Activated B cell treated with CpG ODN at 0.5 μM for 24 hours (primary cell): ENCODE measurements at regions not wholly inside any gene's neighbourhood (a gene's known extent, or its start where the extent isn't known, plus 50 kb on each side); places are given as distances from the start of the nearest gene placed in this dataset.

Experiments
- ATAC-seq: fragments of 200-7000 bp; cut with Tn5 transposase; one replicate; pipeline ENCODE4 v1.10.0; 2021; ENCODE audit warnings: low read depth, mild to moderate bottlenecking, moderate library complexity
- CTCF ChIA-PET: fragments of 350-600 bp; sonication (Branson Sonifier 250); formaldehyde crosslinking; loops from one replicate; lab custom pipeline; 2021; ENCODE audit warnings: antibody characterized with exemption; lab: Charles Lee
- POLR2A ChIA-PET: fragments of 350-600 bp; sonication (Branson Sonifier 250); formaldehyde crosslinking; loops from one replicate; lab custom pipeline; 2021; ENCODE audit warnings: antibody characterized with exemption; lab: Charles Lee
- DNase-seq: peaks from one replicate; pipeline ENCODE4 v3.0.0; 2022
- H3K27ac Mint-ChIP-seq: one replicate; pipeline ENCODE4 v1.8.0; 2020; ENCODE audit warnings: mixed read lengths
- H3K27me3 Mint-ChIP-seq: one replicate; pipeline ENCODE4 v1.8.0; 2021; ENCODE audit warnings: mixed read lengths
- H3K36me3 Mint-ChIP-seq: one replicate; pipeline ENCODE4 v1.8.0; 2021; ENCODE audit warnings: low read depth, mixed read lengths
- H3K4me1 Mint-ChIP-seq: one replicate; pipeline ENCODE4 v1.8.0; 2021; ENCODE audit warnings: mixed read lengths
- H3K4me3 Mint-ChIP-seq: one replicate; pipeline ENCODE4 v1.8.0; 2020; ENCODE audit warnings: mild to moderate bottlenecking, mixed read lengths
- H3K9me3 Mint-ChIP-seq: one replicate; pipeline ENCODE4 v1.8.0; 2020; ENCODE audit warnings: mixed read lengths
- intact Hi-C: fragments of 100-400 bp; cut with micrococcal nuclease; formaldehyde crosslinking; loops from one replicate; pipeline ENCODE4 v1.15.1; 2024
- TF ChIP-seq, protein P1 (sequence below): fragments of 200-600 bp; IDR thresholded peaks from one replicate; pipeline ENCODE4 v1.8.0; 2022; ENCODE audit warnings: antibody characterized with exemption, mild to moderate bottlenecking

GRCh38 chr9:26231391-26231790 is 553.1 kb upstream of the TUSC1 start:
- Mint-ChIP-seq H3K4me3 (no peak overlapping the region), H3K27ac (no peak overlapping the region), H3K36me3 (no peaks in the 10 kb centered on the region), H3K9me3 (peaks cover 6% of the 10 kb centered on the region), H3K4me1 (no peaks in the 10 kb centered on the region), H3K27me3 (no peaks in the 10 kb centered on the region)
- intact Hi-C loops, result no loop called here
- ATAC-seq (no peak), DNase-seq (no peak)
- CTCF ChIA-PET, result no interaction called here
- POLR2A ChIA-PET, result no interaction called here
- TF ChIP-seq, protein P1, sequence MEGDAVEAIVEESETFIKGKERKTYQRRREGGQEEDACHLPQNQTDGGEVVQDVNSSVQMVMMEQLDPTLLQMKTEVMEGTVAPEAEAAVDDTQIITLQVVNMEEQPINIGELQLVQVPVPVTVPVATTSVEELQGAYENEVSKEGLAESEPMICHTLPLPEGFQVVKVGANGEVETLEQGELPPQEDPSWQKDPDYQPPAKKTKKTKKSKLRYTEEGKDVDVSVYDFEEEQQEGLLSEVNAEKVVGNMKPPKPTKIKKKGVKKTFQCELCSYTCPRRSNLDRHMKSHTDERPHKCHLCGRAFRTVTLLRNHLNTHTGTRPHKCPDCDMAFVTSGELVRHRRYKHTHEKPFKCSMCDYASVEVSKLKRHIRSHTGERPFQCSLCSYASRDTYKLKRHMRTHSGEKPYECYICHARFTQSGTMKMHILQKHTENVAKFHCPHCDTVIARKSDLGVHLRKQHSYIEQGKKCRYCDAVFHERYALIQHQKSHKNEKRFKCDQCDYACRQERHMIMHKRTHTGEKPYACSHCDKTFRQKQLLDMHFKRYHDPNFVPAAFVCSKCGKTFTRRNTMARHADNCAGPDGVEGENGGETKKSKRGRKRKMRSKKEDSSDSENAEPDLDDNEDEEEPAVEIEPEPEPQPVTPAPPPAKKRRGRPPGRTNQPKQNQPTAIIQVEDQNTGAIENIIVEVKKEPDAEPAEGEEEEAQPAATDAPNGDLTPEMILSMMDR, result no peak

- no peaks in the 10 kb centered on the region for H3K27me3 Mint-ChIP-seq
- intact Hi-C loops, result no loop called here
- H3K36me3 Mint-ChIP-seq, result no peaks in the 10 kb centered on the region
- POLR2A ChIA-PET, result no interaction called here
- no peaks in the 10 kb centered on the region for H3K9me3 Mint-ChIP-seq
- no peak overlapping the region for H3K27ac Mint-ChIP-seq
- CTCF ChIA-PET, result no interaction called here
- ATAC-seq, result no peak
- no peak for DNase-seq
- H3K4me1 Mint-ChIP-seq, result no peaks in the 10 kb centered on the region
- no peak overlapping the region for H3K4me3 Mint-ChIP-seq
- TF ChIP-seq, protein P1, result no peak
These were observed 551.2 kb upstream of the TUSC1 start for GRCh38 chr9:26229324-26230054.

GRCh38 chr9:26228273-26228672 is 550.0 kb upstream of the TUSC1 start:
- ATAC-seq, result no peak
- Mint-ChIP-seq H3K9me3 (no peaks in the 10 kb centered on the region), H3K4me3 (no peak overlapping the region), H3K36me3 (no peaks in the 10 kb centered on the region), H3K4me1 (no peaks in the 10 kb centered on the region), H3K27me3 (no peaks in the 10 kb centered on the region), H3K27ac (no peak overlapping the region)
- no peak for DNase-seq
- intact Hi-C loops, result no loop called here
- CTCF ChIA-PET, result no interaction called here
- POLR2A ChIA-PET, result no interaction called here
- TF ChIP-seq, protein P1, result no peak

DNA sequence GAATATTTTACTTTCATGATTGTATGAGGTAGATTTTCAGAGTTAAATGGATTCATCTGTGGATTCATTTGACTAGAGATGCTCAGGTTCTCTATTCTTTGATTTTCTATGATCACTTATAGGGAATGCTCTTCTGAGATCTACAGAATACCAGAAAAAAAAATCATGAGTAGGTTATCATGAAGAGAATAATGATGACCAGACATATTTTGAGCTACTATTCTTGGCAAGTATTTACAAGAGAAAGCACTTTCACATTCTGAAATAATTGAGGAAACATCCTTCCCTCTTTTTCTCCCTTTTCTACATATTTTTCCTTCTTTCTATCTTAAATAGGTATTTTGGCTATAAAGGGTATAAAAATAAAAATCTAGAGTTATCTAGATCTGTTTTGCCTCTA is 543.0 kb upstream of the TUSC1 start:
- no peaks in the 10 kb centered on the region for H3K4me1 Mint-ChIP-seq
- intact Hi-C loops, result no loop called here
- no peak overlapping the region for H3K4me3 Mint-ChIP-seq
- TF ChIP-seq, protein P1, result no peak
- H3K27me3 Mint-ChIP-seq, result no peaks in the 10 kb centered on the region
- no peak for ATAC-seq
- POLR2A ChIA-PET, result no interaction called here
- peaks cover 6% of the 10 kb centered on the region for H3K9me3 Mint-ChIP-seq
- no peak overlapping the region for H3K27ac Mint-ChIP-seq
- DNase-seq, result no peak
- CTCF ChIA-PET, result no interaction called here
- H3K36me3 Mint-ChIP-seq, result no peaks in the 10 kb centered on the region

- no peak for DNase-seq
- CTCF ChIA-PET, result no interaction called here
- intact Hi-C loops, result no loop called here
- ATAC-seq, result no peak
- Mint-ChIP-seq H3K36me3 (no peaks in the 10 kb centered on the region), H3K9me3 (peaks cover 7% of the 10 kb centered on the region), H3K4me3 (no peak overlapping the region), H3K27ac (no peak overlapping the region), H3K27me3 (no peaks in the 10 kb centered on the region), H3K4me1 (no peaks in the 10 kb centered on the region)
- TF ChIP-seq, protein P1, result no peak
- POLR2A ChIA-PET, result no interaction called here
These were observed 542.1 kb upstream of the TUSC1 start for GRCh38 chr9:26220367-26220766.
